ENCODE measurements at regions not wholly inside any gene's neighbourhood (a gene's known extent, or its start where the extent isn't known, plus 50 kb on each side); places are given as distances from the start of the nearest gene placed in this dataset.
A peak's percentile ranks its signal among the peaks of the same experiment; 100 is the strongest.

DNA sequence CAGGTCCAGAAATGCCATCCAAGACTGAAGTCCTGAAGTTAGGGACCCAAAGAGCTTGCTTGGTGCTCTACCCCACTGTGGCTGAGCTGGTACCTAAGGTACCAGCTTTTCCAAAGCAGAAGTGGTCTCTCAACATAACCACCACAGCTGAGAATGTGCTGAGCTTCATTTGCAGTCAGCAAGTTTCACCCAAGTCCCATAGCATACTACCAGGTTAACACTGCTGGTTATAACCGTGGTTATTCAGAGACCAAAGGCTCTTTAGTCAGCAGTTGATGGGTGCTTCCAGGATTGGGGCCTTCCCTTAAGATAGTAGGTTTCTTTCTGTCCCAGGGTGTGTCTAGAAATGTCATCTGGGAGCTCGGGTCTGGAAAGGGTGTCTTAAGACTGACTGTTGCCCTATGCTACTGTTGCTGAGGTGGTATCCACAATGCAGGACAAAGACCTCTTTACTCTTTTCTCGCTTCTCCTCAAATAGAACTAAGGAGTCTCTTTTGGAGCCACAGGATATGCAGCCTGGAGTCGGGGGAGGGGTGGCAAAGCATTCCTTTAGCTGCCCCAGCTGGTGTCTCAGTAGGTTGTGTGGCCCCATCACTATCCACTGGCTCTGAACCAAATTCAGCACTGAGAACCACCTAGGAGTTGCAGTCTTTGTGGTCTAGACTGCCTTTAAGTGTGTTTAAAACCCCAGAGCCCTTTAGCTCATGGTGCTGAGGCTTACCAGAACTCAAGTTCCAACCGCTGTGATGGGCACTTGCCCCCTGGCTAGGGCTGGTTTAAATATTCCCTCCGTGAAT, 354.9 kb upstream of the SEMA3C start:
- Mint-ChIP-seq H3K9me3 (ENCODE audit: unreplicated experiment) (peaks cover 10% of the 10 kb centered on the region), H3K36me3 (ENCODE audit: insufficient read depth, unreplicated experiment) (no peaks in the 10 kb centered on the region), H3K4me3 (ENCODE audit: unreplicated experiment) (no peak overlapping the region), H3K27ac (ENCODE audit: low read depth, unreplicated experiment) (no peak overlapping the region), H3K4me1 (ENCODE audit: insufficient read depth, unreplicated experiment) (no peaks in the 10 kb centered on the region), H3K27me3 (ENCODE audit: insufficient read depth, unreplicated experiment) (no peaks in the 10 kb centered on the region)
- no TSS peak for BruUV-seq (replicated peaks)
- POLR2A ChIA-PET = no interaction called here
- no peak for TF ChIP-seq CTCF (IDR thresholded peaks at IDR 0.05; ENCODE audit: unreplicated experiment)
- intact Hi-C loops (cut with micrococcal nuclease) = no loop called here
- CTCF ChIA-PET = no interaction called here
- no peak for DNase-seq (ENCODE audit: unreplicated experiment)

DNA sequence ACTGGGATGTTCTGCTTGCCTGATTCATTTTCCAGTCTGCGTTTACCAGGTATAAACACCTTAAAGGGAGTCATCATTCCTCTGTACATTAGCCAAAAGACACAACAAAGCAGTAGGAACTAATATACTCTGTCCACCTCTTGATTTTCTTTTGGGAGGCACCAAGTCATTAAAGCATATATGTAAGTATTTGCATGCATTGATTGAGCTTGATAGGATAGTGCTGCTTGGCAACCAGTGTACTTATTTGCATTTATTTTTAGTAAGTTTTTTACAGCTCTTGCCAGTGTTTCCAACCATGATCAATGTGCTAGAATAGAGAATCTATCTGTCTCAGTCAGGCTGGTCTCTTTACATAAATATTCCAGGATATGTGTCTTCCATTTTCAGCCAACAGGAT, 353.3 kb upstream of the SEMA3C start:
- Mint-ChIP-seq H3K36me3 (ENCODE audit: insufficient read depth, unreplicated experiment) (no peaks in the 10 kb centered on the region), H3K4me3 (ENCODE audit: unreplicated experiment) (no peak overlapping the region), H3K4me1 (ENCODE audit: insufficient read depth, unreplicated experiment) (peaks cover 5% of the 10 kb centered on the region), H3K27ac (ENCODE audit: low read depth, unreplicated experiment) (no peak overlapping the region), H3K9me3 (ENCODE audit: unreplicated experiment) (peaks cover 10% of the 10 kb centered on the region), H3K27me3 (ENCODE audit: insufficient read depth, unreplicated experiment) (no peaks in the 10 kb centered on the region)
- no TSS peak for BruUV-seq (replicated peaks)
- no peak for TF ChIP-seq CTCF (IDR thresholded peaks at IDR 0.05; ENCODE audit: unreplicated experiment)
- POLR2A ChIA-PET = interaction anchor here (1.2 kb wide), 1 partner anchor 12 kb away, joined by 3 read pairs; no protein-coding TSS in a partner anchor
- intact Hi-C loops (cut with micrococcal nuclease) = no loop called here
- DNase-seq (ENCODE audit: unreplicated experiment) = no peak
- CTCF ChIA-PET = no interaction called here

GRCh38 chr7:81268551-81268950, 349.7 kb upstream of the SEMA3C start:
- Mint-ChIP-seq H3K4me3 (ENCODE audit: unreplicated experiment) (no peak overlapping the region), H3K36me3 (ENCODE audit: insufficient read depth, unreplicated experiment) (no peaks in the 10 kb centered on the region), H3K4me1 (ENCODE audit: insufficient read depth, unreplicated experiment) (peaks cover 5% of the 10 kb centered on the region), H3K27ac (ENCODE audit: low read depth, unreplicated experiment) (peak overlapping the region; percentile 7), H3K27me3 (ENCODE audit: insufficient read depth, unreplicated experiment) (no peaks in the 10 kb centered on the region), H3K9me3 (ENCODE audit: unreplicated experiment) (no peaks in the 10 kb centered on the region)
- ChIA-PET POLR2A (interaction anchor here (0.9 to 1.4 kb wide), 2 partner anchors 8 to 14 kb away, joined by 3 to 4 read pairs; no protein-coding TSS in a partner anchor), CTCF (no interaction called here)
- no peak for TF ChIP-seq CTCF (IDR thresholded peaks at IDR 0.05; ENCODE audit: unreplicated experiment)
- BruUV-seq (replicated peaks) = no TSS peak
- intact Hi-C loops (cut with micrococcal nuclease) = no loop called here
- DNase-seq (ENCODE audit: unreplicated experiment) = peak; percentile 61

DNA sequence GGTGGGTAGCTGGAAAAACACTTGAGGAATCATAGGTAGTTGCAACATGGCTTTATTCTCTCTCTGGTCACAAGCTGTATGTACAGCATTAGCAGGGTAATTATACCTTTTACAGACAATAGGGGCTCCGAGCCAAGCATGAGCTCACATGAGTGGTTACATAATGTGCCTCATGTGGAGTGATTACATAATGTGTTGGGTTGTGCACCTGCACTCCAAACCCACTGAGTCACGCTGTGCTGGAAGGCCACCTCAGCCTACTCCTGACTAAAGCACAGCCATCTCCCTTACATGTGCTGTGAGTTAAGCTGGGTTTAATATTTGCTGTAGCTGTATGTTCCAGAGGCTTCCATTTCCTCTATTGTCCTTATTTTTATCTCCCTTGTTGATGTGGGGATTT, 348.7 kb upstream of the SEMA3C start:
- no peaks in the 10 kb centered on the region for H3K27me3 Mint-ChIP-seq (ENCODE audit: insufficient read depth, unreplicated experiment)
- H3K4me1 Mint-ChIP-seq (ENCODE audit: insufficient read depth, unreplicated experiment) = peaks cover 5% of the 10 kb centered on the region
- H3K9me3 Mint-ChIP-seq (ENCODE audit: unreplicated experiment) = no peaks in the 10 kb centered on the region
- no peak for TF ChIP-seq CTCF (IDR thresholded peaks at IDR 0.05; ENCODE audit: unreplicated experiment)
- POLR2A ChIA-PET = interaction anchor here (0.5 to 1.4 kb wide), 16 partner anchors 9 to 346 kb away, joined by 3 to 14 read pairs (median 3); no protein-coding TSS in a partner anchor
- no peaks in the 10 kb centered on the region for H3K36me3 Mint-ChIP-seq (ENCODE audit: insufficient read depth, unreplicated experiment)
- no peak overlapping the region for H3K4me3 Mint-ChIP-seq (ENCODE audit: unreplicated experiment)
- peak; percentile 96 for DNase-seq (ENCODE audit: unreplicated experiment)
- no TSS peak for BruUV-seq (replicated peaks)
- intact Hi-C loops (cut with micrococcal nuclease) = no loop called here
- CTCF ChIA-PET = interaction anchor here (1.1 to 1.3 kb wide), 2 partner anchors 201 to 346 kb away, joined by 3 to 5 read pairs; no protein-coding TSS in a partner anchor
- H3K27ac Mint-ChIP-seq (ENCODE audit: low read depth, unreplicated experiment) = peak overlapping the region; percentile 55
